ENCODE measurements at regions not wholly inside any gene's neighbourhood (a gene's known extent, or its start where the extent isn't known, plus 50 kb on each side); places are given as distances from the start of the nearest gene placed in this dataset.
"Not testable (repeated sequence)": the region's sequence is repeated elsewhere in the genome, so short reads cannot be mapped to it uniquely, and the experiment has no call there.

DNA sequence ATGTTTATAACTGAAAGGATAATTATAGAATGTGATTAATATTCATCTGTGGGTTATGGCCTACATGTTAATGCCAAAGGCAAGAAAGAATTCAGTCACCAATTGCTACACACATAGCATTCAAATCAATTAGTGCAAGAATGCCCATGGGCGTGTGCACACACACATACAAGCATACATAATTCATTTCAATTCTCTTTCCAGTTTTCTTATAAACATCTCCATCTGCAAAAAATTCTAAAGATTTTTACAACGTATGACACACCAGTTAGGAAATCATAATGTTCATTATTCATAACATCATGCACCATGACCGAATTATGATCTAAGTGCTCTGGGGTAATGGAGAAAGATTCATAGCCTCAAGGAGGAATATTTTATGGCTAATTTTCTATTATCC, 111.0 kb upstream of the ADTRP start:
- no peak for DNase-seq (ENCODE audit: low spot score)

DNA sequence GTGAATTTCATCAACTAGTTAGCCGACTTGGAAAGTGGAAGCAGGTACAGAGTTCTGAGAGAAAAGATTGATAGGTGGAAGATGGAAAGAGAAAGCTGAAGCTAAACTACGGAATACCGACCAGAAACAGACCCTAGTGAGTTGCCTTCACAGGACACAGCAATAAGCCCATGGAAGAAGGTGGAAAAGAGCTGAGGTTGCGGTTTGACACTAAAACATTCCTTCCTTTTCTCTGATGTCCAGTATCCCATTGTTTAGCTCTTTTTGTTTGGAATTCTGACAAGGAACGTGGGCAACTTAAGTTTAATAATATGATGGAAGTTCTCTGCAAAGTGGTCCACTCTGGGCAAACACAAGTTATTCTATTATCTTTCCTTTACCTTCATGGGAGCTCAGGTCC, 110.1 kb upstream of the ADTRP start:
- DNase-seq (ENCODE audit: low spot score) = no peak

GRCh38 chr6:11885159-11885558, 106.6 kb upstream of the ADTRP start:
- DNase-seq (ENCODE audit: low spot score) = no peak

DNA sequence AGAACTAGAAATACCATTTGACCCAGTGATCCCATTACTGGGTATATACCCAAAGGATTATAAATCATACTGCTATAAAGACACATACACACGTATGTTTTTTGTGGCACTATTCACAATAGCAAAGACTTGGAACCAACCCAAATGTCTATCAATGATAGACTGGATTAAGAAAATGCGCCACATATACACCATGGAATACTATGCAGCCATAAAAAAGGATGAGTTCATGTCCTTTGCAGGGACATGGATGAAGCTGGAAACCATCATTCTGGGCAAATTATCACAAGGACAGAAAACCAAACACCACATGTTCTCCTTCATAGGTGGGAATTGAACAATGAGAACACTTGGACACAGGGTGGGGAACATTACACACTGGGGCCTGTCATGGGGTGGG, 104.9 kb upstream of the ADTRP start:
- not testable (repeated sequence) for DNase-seq (ENCODE audit: low spot score)

DNA sequence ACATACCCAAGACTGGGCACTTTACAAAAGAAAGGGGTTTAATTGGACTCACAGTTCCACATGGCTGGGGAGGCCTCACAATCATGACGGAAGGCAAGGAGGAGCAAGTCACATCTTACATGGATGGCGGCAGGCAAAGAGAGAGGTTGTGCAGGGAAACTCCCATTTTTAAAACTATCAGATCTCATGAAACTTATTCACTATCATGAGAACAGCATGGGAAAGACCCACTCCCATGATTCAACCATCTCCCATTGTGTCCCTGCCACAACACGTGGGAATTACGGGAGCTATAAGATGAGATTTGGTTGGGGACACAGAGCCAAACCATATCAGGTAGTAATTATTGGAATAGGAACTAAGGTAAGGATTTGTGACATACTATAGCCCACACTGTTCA, 101.6 kb upstream of the ADTRP start:
- DNase-seq (ENCODE audit: low spot score) = not testable (repeated sequence)

DNA sequence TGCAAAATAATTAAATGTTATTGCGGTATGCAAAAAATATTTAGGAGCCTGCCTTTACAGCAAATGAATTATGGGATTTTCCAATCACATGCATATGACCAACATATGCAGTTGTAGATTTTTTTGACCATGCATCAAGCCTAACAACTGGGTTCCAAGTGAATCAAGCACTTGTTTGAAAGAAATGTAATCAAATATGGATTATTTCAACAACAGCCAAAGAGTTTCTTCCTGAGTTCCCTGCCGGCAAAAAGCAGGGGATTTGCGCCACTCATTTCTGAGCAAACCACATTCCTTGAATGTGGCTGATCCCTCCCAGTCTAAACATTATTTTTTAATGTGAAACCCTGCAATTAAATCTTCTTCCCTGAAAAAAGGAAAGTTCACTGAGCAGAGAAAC, 100.1 kb upstream of the ADTRP start:
- no peak for DNase-seq (ENCODE audit: low spot score)

DNA sequence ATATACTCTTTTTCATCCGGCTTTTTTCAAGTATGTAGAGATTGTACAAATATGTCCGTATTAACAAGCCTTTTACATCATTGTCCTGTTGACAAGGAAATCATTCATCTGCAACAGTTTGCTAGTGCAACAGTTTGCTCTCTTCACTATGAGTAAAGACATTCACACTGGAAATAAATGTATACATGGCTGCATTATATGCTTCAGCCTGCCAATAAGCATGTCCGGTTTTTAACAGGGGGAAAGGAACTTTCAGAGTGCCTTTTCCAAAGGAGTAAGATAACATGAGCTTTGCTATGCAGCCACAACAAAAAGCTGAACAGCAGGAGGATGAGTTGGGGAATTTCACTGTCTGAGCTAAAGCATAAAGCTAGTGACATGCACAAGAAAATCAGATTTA, 99.4 kb upstream of the ADTRP start:
- no peak for DNase-seq (ENCODE audit: low spot score)

- DNase-seq (ENCODE audit: low spot score) = no peak
These were observed 98.4 kb upstream of the ADTRP start for GRCh38 chr6:11876934-11877433.

- no peak for DNase-seq (ENCODE audit: low spot score)
These were observed 96.9 kb upstream of the ADTRP start for GRCh38 chr6:11875325-11876109.

DNA sequence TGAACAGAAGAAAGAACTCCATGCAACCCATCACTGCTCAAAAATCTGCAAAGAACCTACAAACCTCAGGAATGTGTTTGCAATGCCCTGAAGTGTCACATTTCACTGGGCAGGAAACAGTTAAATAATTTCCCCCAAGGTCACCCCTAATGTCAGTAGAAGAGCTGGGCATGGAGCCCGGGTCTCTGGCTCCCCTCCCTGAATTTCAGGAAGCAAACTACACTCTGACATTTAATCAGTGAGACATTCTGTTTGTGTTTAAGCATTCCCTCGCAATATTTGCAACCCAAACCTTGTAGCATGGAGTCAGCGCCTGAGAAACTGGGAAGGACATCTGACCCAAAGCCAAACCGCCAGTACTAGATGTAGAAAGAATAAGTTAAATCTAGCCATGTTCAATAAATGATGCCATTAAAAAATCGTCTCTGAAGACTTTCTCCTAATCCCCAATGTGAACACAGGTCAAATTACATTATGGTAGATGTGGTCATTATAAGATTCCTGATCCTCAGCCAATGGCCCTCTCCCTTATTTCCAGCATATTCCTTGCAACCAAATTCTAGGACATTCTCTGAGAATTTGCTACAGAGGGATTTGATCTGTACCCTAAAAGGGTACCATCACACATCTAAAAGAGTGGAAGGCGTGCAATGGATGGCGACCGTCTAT, 91.2 kb upstream of the ADTRP start:
- DNase-seq (ENCODE audit: low spot score) = no peak

DNA sequence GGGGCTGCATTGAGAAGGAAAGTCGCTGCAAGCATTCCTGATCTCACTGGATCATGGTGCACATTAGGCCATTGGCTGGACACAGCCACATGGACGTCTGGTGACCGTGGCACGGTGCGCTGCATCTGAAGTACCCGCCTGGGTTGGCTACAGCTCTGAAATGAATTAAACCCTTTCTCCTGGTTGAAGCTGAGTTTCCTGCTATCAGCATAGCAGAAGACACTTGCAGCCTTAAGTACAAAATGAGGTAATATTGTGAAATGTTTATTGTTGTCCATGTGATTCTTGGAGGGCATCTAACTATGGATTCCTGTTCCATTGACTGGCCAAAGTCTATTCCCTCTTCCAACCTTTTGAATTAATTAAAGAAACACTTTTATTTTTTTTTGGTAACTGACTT, 89.8 kb upstream of the ADTRP start:
- DNase-seq (ENCODE audit: low spot score) = no peak

GRCh38 chr6:11865680-11866300, 87.2 kb upstream of the ADTRP start:
- DNase-seq (ENCODE audit: low spot score) = no peak

GRCh38 chr6:11858439-11858838, 79.8 kb upstream of the ADTRP start:
- no peak for DNase-seq (ENCODE audit: low spot score)

GRCh38 chr6:11855743-11856142, 77.1 kb upstream of the ADTRP start:
- no peak for DNase-seq (ENCODE audit: low spot score)

GRCh38 chr6:11854408-11855165, 76.0 kb upstream of the ADTRP start:
- no peak for DNase-seq (ENCODE audit: low spot score)

DNA sequence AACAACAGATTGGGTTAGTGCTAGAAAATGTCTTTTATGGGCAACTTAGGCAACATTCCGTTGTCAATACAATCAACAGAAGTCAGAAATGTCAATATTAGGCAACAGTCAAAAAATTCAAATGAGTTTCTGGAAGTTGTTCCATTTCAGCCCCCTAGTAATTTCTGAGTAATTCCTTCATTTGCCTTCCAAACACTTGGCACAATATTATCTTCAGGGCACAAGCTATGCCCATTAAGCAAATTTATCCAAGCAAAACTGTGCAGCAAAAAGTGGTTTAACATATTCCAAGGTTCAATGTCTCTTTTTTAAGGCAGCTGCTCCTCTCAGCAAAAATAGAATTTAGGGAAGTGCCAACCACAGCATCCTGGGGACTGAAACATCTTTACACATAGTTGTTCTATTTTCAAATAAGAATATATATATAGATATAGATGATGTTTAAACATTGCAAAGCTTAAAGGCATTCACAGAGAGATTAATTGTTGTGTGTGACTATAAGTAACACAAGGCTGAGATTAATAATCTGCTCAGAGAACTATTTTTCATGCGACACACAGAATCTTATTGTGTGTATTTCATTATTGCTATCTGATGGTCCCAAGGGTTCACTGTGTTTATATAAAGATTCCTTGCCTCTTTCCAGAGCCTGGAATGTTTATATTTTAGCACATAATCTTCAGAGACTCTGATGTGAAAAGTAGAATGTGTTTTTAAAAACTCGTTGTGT, 75.2 kb upstream of the ADTRP start:
- DNase-seq (ENCODE audit: low spot score) = no peak

DNA sequence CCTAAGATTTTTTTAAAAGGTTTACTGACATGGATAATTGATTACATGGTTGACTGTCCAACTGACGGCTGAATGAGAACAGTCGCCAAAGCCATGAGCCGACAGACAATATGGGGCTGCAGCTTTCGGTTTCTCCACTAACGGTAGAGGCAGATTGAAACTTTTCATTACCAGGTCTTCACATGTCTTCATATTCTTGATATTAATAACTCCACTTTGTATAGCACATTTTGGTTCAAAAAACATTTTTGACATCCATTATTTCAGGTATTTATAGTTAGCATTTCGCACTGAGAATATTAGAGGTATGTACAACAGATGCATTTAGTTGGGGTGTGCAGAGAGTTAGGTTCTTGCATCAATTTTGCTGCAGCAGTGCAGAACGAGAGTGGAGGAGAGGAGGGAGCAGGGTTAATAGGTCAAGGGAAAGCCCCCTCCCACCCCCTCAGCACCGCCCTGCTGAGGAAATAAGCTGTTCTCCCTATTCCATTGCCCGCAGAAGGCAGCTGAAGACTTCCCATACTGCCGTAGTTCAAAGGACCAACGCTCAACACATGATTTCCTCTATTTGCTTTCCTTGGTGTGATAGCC, 73.6 kb upstream of the ADTRP start:
- no peak for DNase-seq (ENCODE audit: low spot score)

- no peak for DNase-seq (ENCODE audit: low spot score)
These were observed 72.8 kb upstream of the ADTRP start for GRCh38 chr6:11851387-11851786.

DNA sequence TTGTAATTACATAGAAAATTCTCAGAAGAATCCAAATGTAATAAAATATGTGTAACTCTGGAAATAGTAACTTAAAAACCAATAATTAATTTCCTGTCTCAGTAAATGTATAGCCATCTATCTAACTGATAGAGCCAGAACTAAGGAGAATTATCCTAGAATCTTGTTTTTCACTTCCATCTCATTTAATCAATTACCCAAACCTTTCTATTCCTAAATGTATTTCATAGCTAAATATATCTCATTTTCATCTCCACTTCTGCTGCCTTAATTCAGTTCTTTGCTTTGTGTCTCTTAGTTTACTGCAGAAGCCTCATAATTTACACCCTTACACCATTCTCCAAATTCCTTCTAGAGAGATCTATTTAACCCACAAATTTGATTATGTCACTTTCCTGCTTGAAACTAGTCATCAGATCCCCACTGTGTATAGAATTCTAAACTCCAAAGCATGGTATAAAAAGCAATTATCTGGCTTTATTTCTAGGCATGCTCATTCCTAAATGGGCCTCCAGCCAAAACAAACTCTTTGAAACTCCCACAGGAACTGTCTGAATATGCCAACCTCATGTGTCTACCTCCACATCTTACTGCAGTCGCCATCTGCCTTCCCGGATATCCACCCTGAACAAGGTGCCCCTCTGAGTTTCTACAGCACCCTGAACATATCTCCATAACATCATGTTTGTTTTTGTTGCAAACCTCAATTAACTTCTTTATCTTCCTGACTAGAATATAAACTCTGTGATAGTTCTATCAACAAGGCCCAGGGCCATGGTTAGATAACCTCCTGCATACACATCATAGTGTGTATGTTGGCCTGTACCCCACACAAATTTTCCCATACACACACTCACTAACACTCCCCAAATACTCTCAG, 70.5 kb upstream of the ADTRP start:
- DNase-seq (ENCODE audit: low spot score) = no peak

DNA sequence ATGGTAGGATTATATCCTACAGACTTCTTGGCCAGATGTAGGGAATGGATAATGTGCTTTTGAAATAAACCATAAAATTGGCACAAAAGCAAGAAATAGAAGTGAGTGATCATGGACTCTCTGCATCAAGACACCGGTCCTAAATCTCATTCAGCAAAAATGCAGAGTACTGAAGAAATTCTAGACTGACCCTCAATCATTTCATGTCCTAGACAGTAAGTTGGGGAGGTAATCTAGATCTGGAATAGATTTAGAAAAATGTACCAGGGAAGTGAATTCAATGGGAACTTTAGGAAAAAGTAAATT, 69.7 kb upstream of the ADTRP start:
- no peak for DNase-seq (ENCODE audit: low spot score)

Measured in putamen (tissue), 1 donor.